SU-DHL-6 (cell line): ENCODE measurements at regions not wholly inside any gene's neighbourhood (a gene's known extent, or its start where the extent isn't known, plus 50 kb on each side); places are given as distances from the start of the nearest gene placed in this dataset.

Experiments used
- H2AFZ ChIP-seq: fragments of 200-600 bp; sonication (generic); 2 replicates; pipeline ENCODE4 v1.6.1; 2014; ENCODE audit warnings: low read depth, mild to moderate bottlenecking, moderate library complexity, mixed read lengths, antibody characterized with exemption, low read length; ENCODE audit not compliant: severe bottlenecking
- H3F3A ChIP-seq: fragments of 200-600 bp; shearing (Covaris generic); 2 replicates; pipeline ENCODE4 v1.6.0; 2016; ENCODE audit warnings: antibody characterized with exemption, mild to moderate bottlenecking; ENCODE audit not compliant: insufficient read depth
- H3K27ac ChIP-seq: fragments of 200-600 bp; sonication (generic); 2 replicates; pipeline ENCODE4 v1.5.1; 2016; ENCODE audit warnings: low read depth, mild to moderate bottlenecking, low read length, moderate library complexity, mixed read lengths
- H3K27me3 ChIP-seq: fragments of 200-600 bp; sonication (generic), shearing (Covaris generic); 2 replicates; pipeline ENCODE4 v1.6.0; 2014; ENCODE audit warnings: mild to moderate bottlenecking, low read length
- H3K36me3 ChIP-seq: fragments of 200-600 bp; sonication (generic); 2 replicates; pipeline ENCODE4 v1.6.1; 2014; ENCODE audit warnings: mild to moderate bottlenecking, low read length, mixed read lengths
- H3K4me2 ChIP-seq: fragments of 300-600, 200-600 bp; shearing (Covaris generic), sonication (generic); 2 replicates; pipeline ENCODE4 v1.6.0; 2014; ENCODE audit warnings: low read length, low read depth, mild to moderate bottlenecking; ENCODE audit not compliant: poor library complexity, severe bottlenecking
- H3K4me3 ChIP-seq: fragments of 200-600 bp; sonication (generic); 2 replicates; pipeline ENCODE4 v1.5.1; 2014; ENCODE audit warnings: antibody characterized with exemption, low read length, mild to moderate bottlenecking, mixed read lengths; ENCODE audit not compliant: insufficient read depth, poor library complexity, severe bottlenecking
- H3K79me2 ChIP-seq: fragments of 200-600 bp; sonication (generic); 2 replicates; pipeline ENCODE4 v1.6.1; 2014; ENCODE audit warnings: mild to moderate bottlenecking, low read length, moderate library complexity; ENCODE audit not compliant: insufficient read depth
- H3K9ac ChIP-seq: fragments of 200-600 bp; sonication (generic); 2 replicates; pipeline ENCODE4 v1.7.0; 2014; ENCODE audit warnings: mild to moderate bottlenecking, low read length
- H3K9me2 ChIP-seq: fragments of 200-600 bp; sonication (generic); replicated peaks from 2 replicates; pipeline ENCODE4 v1.6.1; 2014; ENCODE audit warnings: low read length; ENCODE audit not compliant: insufficient read depth
- H3K9me3 ChIP-seq: fragments of 200-600 bp; sonication (generic); 2 replicates; pipeline ENCODE4 v1.6.1; 2014; ENCODE audit warnings: low read length, mixed read lengths; ENCODE audit not compliant: insufficient read depth
- H4K20me1 ChIP-seq: fragments of 200-600 bp; sonication (generic); 2 replicates; pipeline ENCODE4 v1.6.1; 2014; ENCODE audit warnings: low read depth, mild to moderate bottlenecking, antibody characterized with exemption, low read length, moderate library complexity, mixed read lengths
- EZH2phosphoT487 ChIP-seq: fragments of 200-600 bp; sonication (generic), shearing (Covaris generic); conservative IDR thresholded peaks from 2 replicates; pipeline ENCODE4 v1.6.1; 2018; ENCODE audit warnings: mild to moderate bottlenecking, antibody characterized with exemption, low read length, moderate library complexity, mixed read lengths
- TF ChIP-seq, protein P1 (sequence below): fragments of 200-600 bp; sonication (generic); IDR thresholded peaks from one replicate; pipeline ENCODE4 v1.5.1; 2017; ENCODE audit warnings: antibody characterized with exemption, mild to moderate bottlenecking, low read length, moderate library complexity; ENCODE audit not compliant: insufficient read depth, poor library complexity, severe bottlenecking

DNA sequence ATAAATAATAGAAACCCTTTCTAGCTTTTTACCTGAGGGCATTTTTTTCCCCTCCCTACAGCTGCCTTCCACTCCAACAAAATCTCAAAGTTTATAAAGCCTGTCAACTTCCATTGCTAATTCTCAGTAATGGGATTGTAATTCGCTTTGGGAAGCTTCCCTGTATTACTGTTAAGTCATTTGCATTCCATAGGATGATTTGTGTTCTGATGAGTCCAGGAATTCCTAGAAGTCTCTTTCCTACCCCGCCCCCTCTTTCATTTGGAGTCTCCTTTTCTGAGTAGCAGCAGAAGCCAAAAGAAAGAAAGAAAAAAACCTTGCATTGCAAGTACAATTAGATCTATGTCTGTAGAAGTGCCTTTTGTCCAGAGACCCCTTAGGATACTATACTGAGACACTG lies 1033.3 kb downstream of the IGSF11 start:
- Histone ChIP-seq H4K20me1 (no peaks in the 10 kb centered on the region), H3K27me3 (no peaks in the 10 kb centered on the region), H3K4me2 (no peak overlapping the region), H2AFZ (no peak overlapping the region), H3K36me3 (no peaks in the 10 kb centered on the region), H3K4me3 (no peak overlapping the region), H3K9me3 (no peaks in the 10 kb centered on the region), H3K9ac (no peak overlapping the region), H3F3A (no peaks in the 10 kb centered on the region), H3K27ac (no peak overlapping the region), H3K9me2 (no peaks in the 10 kb centered on the region), H3K79me2 (no peaks in the 10 kb centered on the region)
- TF ChIP-seq, protein P1, sequence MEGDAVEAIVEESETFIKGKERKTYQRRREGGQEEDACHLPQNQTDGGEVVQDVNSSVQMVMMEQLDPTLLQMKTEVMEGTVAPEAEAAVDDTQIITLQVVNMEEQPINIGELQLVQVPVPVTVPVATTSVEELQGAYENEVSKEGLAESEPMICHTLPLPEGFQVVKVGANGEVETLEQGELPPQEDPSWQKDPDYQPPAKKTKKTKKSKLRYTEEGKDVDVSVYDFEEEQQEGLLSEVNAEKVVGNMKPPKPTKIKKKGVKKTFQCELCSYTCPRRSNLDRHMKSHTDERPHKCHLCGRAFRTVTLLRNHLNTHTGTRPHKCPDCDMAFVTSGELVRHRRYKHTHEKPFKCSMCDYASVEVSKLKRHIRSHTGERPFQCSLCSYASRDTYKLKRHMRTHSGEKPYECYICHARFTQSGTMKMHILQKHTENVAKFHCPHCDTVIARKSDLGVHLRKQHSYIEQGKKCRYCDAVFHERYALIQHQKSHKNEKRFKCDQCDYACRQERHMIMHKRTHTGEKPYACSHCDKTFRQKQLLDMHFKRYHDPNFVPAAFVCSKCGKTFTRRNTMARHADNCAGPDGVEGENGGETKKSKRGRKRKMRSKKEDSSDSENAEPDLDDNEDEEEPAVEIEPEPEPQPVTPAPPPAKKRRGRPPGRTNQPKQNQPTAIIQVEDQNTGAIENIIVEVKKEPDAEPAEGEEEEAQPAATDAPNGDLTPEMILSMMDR: no peak
- TF ChIP-seq EZH2phosphoT487: no peak

GRCh38 chr3:118011910-118012309 lies 1022.7 kb downstream of the IGSF11 start:
- Histone ChIP-seq H3K4me3 (no peak overlapping the region), H3K9me2 (no peaks in the 10 kb centered on the region), H3K4me2 (no peak overlapping the region), H3K36me3 (no peaks in the 10 kb centered on the region), H2AFZ (no peak overlapping the region), H3K9me3 (no peaks in the 10 kb centered on the region; the same call in 1 of the 2 replicates), H3K27me3 (no peaks in the 10 kb centered on the region), H3F3A (no peaks in the 10 kb centered on the region), H3K27ac (no peak overlapping the region), H3K79me2 (no peaks in the 10 kb centered on the region), H4K20me1 (no peaks in the 10 kb centered on the region), H3K9ac (no peak overlapping the region)
- no peak for TF ChIP-seq EZH2phosphoT487
- TF ChIP-seq, protein P1: no peak

GRCh38 chr3:118029049-118029448 lies 1005.6 kb downstream of the IGSF11 start:
- Histone ChIP-seq H3K9ac (no peak overlapping the region), H3K4me3 (no peak overlapping the region), H3K79me2 (no peaks in the 10 kb centered on the region), H4K20me1 (no peaks in the 10 kb centered on the region), H3K27me3 (no peaks in the 10 kb centered on the region), H3K9me2 (no peaks in the 10 kb centered on the region), H3F3A (no peaks in the 10 kb centered on the region), H2AFZ (no peak overlapping the region), H3K36me3 (no peaks in the 10 kb centered on the region), H3K9me3 (no peaks in the 10 kb centered on the region), H3K4me2 (no peak overlapping the region), H3K27ac (no peak overlapping the region)
- TF ChIP-seq, protein P1: no peak
- no peak for TF ChIP-seq EZH2phosphoT487

DNA sequence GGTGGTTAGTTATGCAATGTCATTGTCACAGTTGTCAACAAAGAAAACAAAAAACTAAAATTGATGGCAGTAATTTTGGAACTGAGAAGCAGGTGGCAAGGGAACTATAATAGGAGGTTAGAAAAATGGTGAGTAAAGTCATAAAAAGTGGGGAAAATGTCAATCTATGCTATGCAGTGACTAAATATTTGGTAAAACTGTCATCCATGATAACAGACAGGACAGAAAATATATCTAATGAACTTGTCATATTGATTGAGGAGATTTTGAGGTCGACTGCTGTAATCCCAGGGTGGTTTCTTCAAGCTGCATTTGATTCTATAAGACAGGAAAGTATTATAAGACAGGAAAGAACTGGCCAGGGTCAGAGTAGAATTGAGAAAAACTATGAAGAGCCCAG lies 998.4 kb downstream of the IGSF11 start:
- H3K4me2 ChIP-seq: no peak overlapping the region
- H3K36me3 ChIP-seq: no peaks in the 10 kb centered on the region
- no peaks in the 10 kb centered on the region for H3K79me2 ChIP-seq
- no peak overlapping the region for H2AFZ ChIP-seq
- 0 out of 2 replicates have a peak, but pooled peaks cover 5% of the 10 kb centered on the region for H3K9me3 ChIP-seq
- H3K27me3 ChIP-seq: no peaks in the 10 kb centered on the region
- no peaks in the 10 kb centered on the region for H4K20me1 ChIP-seq
- no peaks in the 10 kb centered on the region for H3K9me2 ChIP-seq
- TF ChIP-seq, protein P1: no peak
- TF ChIP-seq EZH2phosphoT487: no peak
- no peak overlapping the region for H3K27ac ChIP-seq
- no peak overlapping the region for H3K9ac ChIP-seq
- no peaks in the 10 kb centered on the region for H3F3A ChIP-seq
- no peak overlapping the region for H3K4me3 ChIP-seq
